Tibial nerve (tissue), 4 donors: ENCODE measurements at regions not wholly inside any gene's neighbourhood (a gene's known extent, or its start where the extent isn't known, plus 50 kb on each side); places are given as distances from the start of the nearest gene placed in this dataset.

Source experiments
- DNase-seq, 2 donors: peaks; one replicate each; pipeline ENCODE4 v3.0.0-alpha.2; 2019; ENCODE audit warnings: low spot score in 2 of 2
- H3K27ac ChIP-seq, 4 donors: fragments of 200-600 bp; sonication (generic) in 3 of 4; one replicate each; pipeline ENCODE4 v1.5.1; 2017 to 2019; ENCODE audit warnings: mild to moderate bottlenecking in 1 of 4
- H3K27me3 ChIP-seq, 2 donors: fragments of 200-600 bp; sonication (generic) in 1 of 2; one replicate each; pipeline versions ENCODE4 v1.5.1 to v1.6.0; 2017 to 2019
- H3K36me3 ChIP-seq, 3 donors: fragments of 200-600 bp; sonication (generic); one replicate each; pipeline ENCODE4 v1.5.1; 2018 to 2019
- H3K4me1 ChIP-seq, 4 donors: fragments of 200-600 bp; sonication (generic) in 3 of 4; one replicate each; pipeline ENCODE4 v1.5.1; 2017 to 2019
- H3K4me3 ChIP-seq, 4 donors: fragments of 200-600 bp; sonication (generic) in 3 of 4; one replicate each; pipeline ENCODE4 v1.5.1; 2017 to 2019; ENCODE audit warnings: mild to moderate bottlenecking in 1 of 4, moderate library complexity in 1 of 4
- H3K9me3 ChIP-seq, 4 donors: fragments of 200-600 bp; sonication (generic) in 3 of 4; one replicate each; pipeline ENCODE4 v1.5.1; 2017 to 2019
- CTCF ChIP-seq, 5 experiments: fragments of 200-600 bp in 3 of 5; fragments of 450-650 bp in 2 of 5; sonication (generic) in 3 of 5; IDR thresholded peaks; one replicate each; pipeline ENCODE4 v1.5.1; 2016 to 2019; ENCODE audit warnings: antibody characterized with exemption in 5 of 5, mild to moderate bottlenecking in 3 of 5, moderate library complexity in 2 of 5
- EP300 ChIP-seq, 2 donors: sonication (generic); formaldehyde crosslinking; IDR thresholded peaks; one replicate each; pipeline ENCODE4 v1.6.1; 2017; ENCODE audit warnings: antibody characterized with exemption in 2 of 2, mild to moderate bottlenecking in 1 of 2
- POLR2A ChIP-seq, 2 donors: fragments of 450-650 bp; IDR thresholded peaks; one replicate each; pipeline ENCODE4 v1.6.1; 2017; ENCODE audit warnings: antibody characterized with exemption in 2 of 2, mild to moderate bottlenecking in 2 of 2, moderate library complexity in 2 of 2
- WGBS, 2 donors: methylation state at CpG; one replicate each; pipeline ENCODE4 v1.1.5; 2018; 5-methylcytosine and 5-hydroxymethylcytosine counted together

GRCh38 chr16:8179615-8180014 lies 410.7 kb downstream of the TMEM114 start:
- no peak for DNase-seq

GRCh38 chr16:8178271-8178670 lies 412.0 kb downstream of the TMEM114 start:
- H3K27me3 ChIP-seq: no peaks in the 10 kb centered on the region
- no peak for DNase-seq
- H3K9me3 ChIP-seq: no peaks in the 10 kb centered on the region
- no peak overlapping the region for H3K27ac ChIP-seq
- 78% methylated on average over 8 of the region's 8 CpGs for WGBS, 2 donors
- TF ChIP-seq POLR2A (IDR thresholded peaks at IDR 0.05) (no peak), EP300 (IDR thresholded peaks at IDR 0.05) (no peak), CTCF (IDR thresholded peaks at IDR 0.05) (no peak)
- H3K4me3 ChIP-seq: no peak overlapping the region
- H3K4me1 ChIP-seq: no peaks in the 10 kb centered on the region
- H3K36me3 ChIP-seq: no peaks in the 10 kb centered on the region

More at GRCh38 chr16:8179615-8180014, 410.7 kb downstream of the TMEM114 start:
- no peak overlapping the region for H3K27ac ChIP-seq
- TF ChIP-seq POLR2A (IDR thresholded peaks at IDR 0.05) (no peak), EP300 (IDR thresholded peaks at IDR 0.05) (no peak), CTCF (IDR thresholded peaks at IDR 0.05) (no peak)
- no peaks in the 10 kb centered on the region for H3K9me3 ChIP-seq
- 50 to 63% methylated on average over 5 of the region's 5 CpGs for WGBS, 2 donors
- H3K27me3 ChIP-seq: no peaks in the 10 kb centered on the region
- no peaks in the 10 kb centered on the region for H3K36me3 ChIP-seq
- H3K4me3 ChIP-seq: no peak overlapping the region
- no peaks in the 10 kb centered on the region for H3K4me1 ChIP-seq

- Histone ChIP-seq H3K4me3 (no peak overlapping the region), H3K27me3 (no peaks in the 10 kb centered on the region), H3K36me3 (no peaks in the 10 kb centered on the region), H3K9me3 (no peaks in the 10 kb centered on the region), H3K27ac (no peak overlapping the region), H3K4me1 (no peaks in the 10 kb centered on the region)
- WGBS, 2 donors: 73 to 74% methylated on average over 3 of the region's 3 CpGs
- no peak for DNase-seq
- TF ChIP-seq EP300 (IDR thresholded peaks at IDR 0.05) (no peak), POLR2A (IDR thresholded peaks at IDR 0.05) (no peak), CTCF (IDR thresholded peaks at IDR 0.05) (no peak)
Measured at GRCh38 chr16:8175411-8175810, 414.9 kb downstream of the TMEM114 start.

- 24 to 26% methylated on average over 16 of the region's 16 CpGs for WGBS, 2 donors
- TF ChIP-seq POLR2A (IDR thresholded peaks at IDR 0.05) (no peak), EP300 (IDR thresholded peaks at IDR 0.05) (no peak), CTCF (IDR thresholded peaks at IDR 0.05) (peak; percentile 34 to 71 (median 59))
- peak in 1 of 2 donors; percentile 22 for DNase-seq
Measured at GRCh38 chr16:8173111-8173644, 417.1 kb downstream of the TMEM114 start.

GRCh38 chr16:8172551-8172950 lies 417.8 kb downstream of the TMEM114 start:
- no peak overlapping the region for H3K27ac ChIP-seq
- TF ChIP-seq CTCF (IDR thresholded peaks at IDR 0.05) (no peak), EP300 (IDR thresholded peaks at IDR 0.05) (no peak), POLR2A (IDR thresholded peaks at IDR 0.05) (no peak)
- H3K9me3 ChIP-seq: peaks cover 0 to 4% (median 0%) of the 10 kb centered on the region in 4 donors
- WGBS, 2 donors: 71 to 85% methylated on average over 7 of the region's 7 CpGs
- H3K36me3 ChIP-seq: no peaks in the 10 kb centered on the region
- H3K27me3 ChIP-seq: no peaks in the 10 kb centered on the region
- H3K4me1 ChIP-seq: no peaks in the 10 kb centered on the region
- H3K4me3 ChIP-seq: no peak overlapping the region
- no peak for DNase-seq

More at GRCh38 chr16:8173111-8173644, 417.1 kb downstream of the TMEM114 start:
- Histone ChIP-seq H3K27me3 (no peaks in the 10 kb centered on the region), H3K36me3 (no peaks in the 10 kb centered on the region), H3K4me1 (no peaks in the 10 kb centered on the region), H3K27ac (no peak overlapping the region), H3K4me3 (no peak overlapping the region), H3K9me3 (peaks cover 0 to 4% (median 0%) of the 10 kb centered on the region in 4 donors)
